Peyer's patch (tissue), 4 donors: ENCODE measurements at regions not wholly inside any gene's neighbourhood (a gene's known extent, or its start where the extent isn't known, plus 50 kb on each side); places are given as distances from the start of the nearest gene placed in this dataset.

ENCODE experiments used
- POLR2A ChIP-seq, 2 donors: fragments of 450-650 bp; IDR thresholded peaks; one replicate each; pipeline ENCODE4 v1.5.1; 2017; ENCODE audit warnings: antibody characterized with exemption in 2 of 2, mild to moderate bottlenecking in 2 of 2, moderate library complexity in 2 of 2
- TF ChIP-seq, protein P1 (sequence below), 6 experiments: fragments of 450-650 bp in 4 of 6; fragments of 200-600 bp in 2 of 6; sonication (generic) in 1 of 6; IDR thresholded peaks; one replicate each; pipeline ENCODE4 v1.5.1; 2017 to 2019; ENCODE audit warnings: antibody characterized with exemption in 6 of 6, mild to moderate bottlenecking in 3 of 6, moderate library complexity in 1 of 6

GRCh38 chr5:99817796-99818195 lies 717.4 kb upstream of the FAM174A start:
- TF ChIP-seq, protein P1, sequence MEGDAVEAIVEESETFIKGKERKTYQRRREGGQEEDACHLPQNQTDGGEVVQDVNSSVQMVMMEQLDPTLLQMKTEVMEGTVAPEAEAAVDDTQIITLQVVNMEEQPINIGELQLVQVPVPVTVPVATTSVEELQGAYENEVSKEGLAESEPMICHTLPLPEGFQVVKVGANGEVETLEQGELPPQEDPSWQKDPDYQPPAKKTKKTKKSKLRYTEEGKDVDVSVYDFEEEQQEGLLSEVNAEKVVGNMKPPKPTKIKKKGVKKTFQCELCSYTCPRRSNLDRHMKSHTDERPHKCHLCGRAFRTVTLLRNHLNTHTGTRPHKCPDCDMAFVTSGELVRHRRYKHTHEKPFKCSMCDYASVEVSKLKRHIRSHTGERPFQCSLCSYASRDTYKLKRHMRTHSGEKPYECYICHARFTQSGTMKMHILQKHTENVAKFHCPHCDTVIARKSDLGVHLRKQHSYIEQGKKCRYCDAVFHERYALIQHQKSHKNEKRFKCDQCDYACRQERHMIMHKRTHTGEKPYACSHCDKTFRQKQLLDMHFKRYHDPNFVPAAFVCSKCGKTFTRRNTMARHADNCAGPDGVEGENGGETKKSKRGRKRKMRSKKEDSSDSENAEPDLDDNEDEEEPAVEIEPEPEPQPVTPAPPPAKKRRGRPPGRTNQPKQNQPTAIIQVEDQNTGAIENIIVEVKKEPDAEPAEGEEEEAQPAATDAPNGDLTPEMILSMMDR (IDR thresholded peaks at IDR 0.05), result no peak
- no peak for TF ChIP-seq POLR2A (IDR thresholded peaks at IDR 0.05)
